ENCODE measurements at regions not wholly inside any gene's neighbourhood (a gene's known extent, or its start where the extent isn't known, plus 50 kb on each side); places are given as distances from the start of the nearest gene placed in this dataset.

- TF ChIP-seq SUZ12 (IDR thresholded peaks at IDR 0.05; ENCODE audit: extremely low read depth, insufficient read depth, insufficient read length) (no peak), YY1 (IDR thresholded peaks at IDR 0.05; ENCODE audit: insufficient read depth, insufficient read length) (no peak), ZNF274 (IDR thresholded peaks at IDR 0.05; ENCODE audit: low read depth, low read length) (no peak)
Measured at GRCh38 chr2:118190474-118190873, 102.2 kb downstream of the INSIG2 start.

Measured in NT2/D1 (cell line).